GM19238 (cell line): ENCODE measurements at regions not wholly inside any gene's neighbourhood (a gene's known extent, or its start where the extent isn't known, plus 50 kb on each side); places are given as distances from the start of the nearest gene placed in this dataset.
"Not testable (repeated sequence)": the region's sequence is repeated elsewhere in the genome, so short reads cannot be mapped to it uniquely, and the experiment has no call there.

Source experiments
- DNase-seq: peaks from one replicate; pipeline ENCODE4 v3.0.0; 2011; ENCODE audit warnings: low spot score; ENCODE audit not compliant: insufficient read length

- DNase-seq, result no peak
Observed at GRCh38 chrX:9267415-9267814, 197.4 kb upstream of the TBL1X start.

GRCh38 chrX:9269134-9269533 lies 195.7 kb upstream of the TBL1X start:
- no peak for DNase-seq

- DNase-seq, result no peak
Observed at GRCh38 chrX:9271789-9272525, 192.9 kb upstream of the TBL1X start.

- no peak for DNase-seq
Observed at GRCh38 chrX:9273744-9274143, 191.1 kb upstream of the TBL1X start.

GRCh38 chrX:9278475-9279233 lies 186.2 kb upstream of the TBL1X start:
- DNase-seq, result no peak

- no peak for DNase-seq
Observed at GRCh38 chrX:9279234-9279544, 185.7 kb upstream of the TBL1X start.

GRCh38 chrX:9280831-9281230 lies 184.0 kb upstream of the TBL1X start:
- DNase-seq, result no peak

GRCh38 chrX:9282325-9282724 lies 182.5 kb upstream of the TBL1X start:
- no peak for DNase-seq

- no peak for DNase-seq
Observed at GRCh38 chrX:9285342-9285771, 179.5 kb upstream of the TBL1X start.

- no peak for DNase-seq
Observed at GRCh38 chrX:9286234-9286633, 178.6 kb upstream of the TBL1X start.

- no peak for DNase-seq
Observed at GRCh38 chrX:9291629-9292028, 173.2 kb upstream of the TBL1X start.

- DNase-seq, result no peak
Observed at GRCh38 chrX:9293051-9293496, 171.8 kb upstream of the TBL1X start.

GRCh38 chrX:9293903-9294302 lies 171.0 kb upstream of the TBL1X start:
- no peak for DNase-seq

GRCh38 chrX:9295551-9295950 lies 169.3 kb upstream of the TBL1X start:
- no peak for DNase-seq

- no peak for DNase-seq
Observed at GRCh38 chrX:9298221-9298620, 166.6 kb upstream of the TBL1X start.

GRCh38 chrX:9299681-9300080 lies 165.2 kb upstream of the TBL1X start:
- not testable (repeated sequence) for DNase-seq

- DNase-seq, result no peak
Observed at GRCh38 chrX:9301836-9302235, 163.0 kb upstream of the TBL1X start.

GRCh38 chrX:9302381-9302780 lies 162.5 kb upstream of the TBL1X start:
- DNase-seq, result no peak

GRCh38 chrX:9308426-9308825 lies 156.4 kb upstream of the TBL1X start:
- no peak for DNase-seq

- no peak for DNase-seq
Observed at GRCh38 chrX:9310616-9311015, 154.2 kb upstream of the TBL1X start.

GRCh38 chrX:9311421-9312160 lies 153.3 kb upstream of the TBL1X start:
- DNase-seq, result no peak
